Body of pancreas (tissue), 4 donors: ENCODE measurements at regions not wholly inside any gene's neighbourhood (a gene's known extent, or its start where the extent isn't known, plus 50 kb on each side); places are given as distances from the start of the nearest gene placed in this dataset.
A peak's percentile ranks its signal among the peaks of the same experiment; 100 is the strongest.

Experiments
- ATAC-seq: fragments of 150-250 bp; one replicate; pipeline ENCODE4 v1.9.1; 2016
- DNase-seq, 4 donors: peaks; one replicate each; pipeline ENCODE4 v3.0.0-alpha.2; 2019
- H3K27ac ChIP-seq, 4 donors: fragments of 200-600 bp; sonication (generic); 1 replicate in 3 of 4; 2 replicates in 1 of 4; pipeline versions ENCODE4 v1.5.1 to v1.6.1; 2016 to 2019; ENCODE audit warnings: mild to moderate bottlenecking in 1 of 4, mixed read lengths in 1 of 4, moderate library complexity in 1 of 4
- H3K27me3 ChIP-seq, 2 donors: fragments of 200-600 bp; sonication (generic); one replicate each; pipeline ENCODE4 v1.6.0; 2016; ENCODE audit warnings: mild to moderate bottlenecking in 1 of 2
- H3K36me3 ChIP-seq, 2 donors: fragments of 200-600 bp; sonication (generic); replicated peaks in 1 of 2; 2 replicates each; pipeline ENCODE4 v1.5.1; 2016; ENCODE audit warnings: low read depth in 2 of 2; ENCODE audit not compliant: insufficient read depth in 1 of 2
- H3K4me1 ChIP-seq: fragments of 200-600 bp; sonication (generic); one replicate; pipeline ENCODE4 v1.6.0; 2016
- H3K4me3 ChIP-seq, 2 donors: fragments of 200-600 bp; sonication (generic); 1 replicate in 1 of 2; 2 replicates in 1 of 2; pipeline ENCODE4 v1.5.1; 2016 to 2019
- H3K9me3 ChIP-seq, 3 donors: fragments of 200-600 bp; sonication (generic); 1 replicate in 2 of 3; 2 replicates in 1 of 3; pipeline ENCODE4 v1.5.1; 2016
- POLR2A ChIP-seq, 3 donors: fragments of 450-650 bp; IDR thresholded peaks; one replicate each; pipeline ENCODE4 v1.6.1; 2016; ENCODE audit warnings: antibody characterized with exemption in 3 of 3, mild to moderate bottlenecking in 2 of 3
- WGBS, 2 donors: methylation state at CpG; one replicate each; pipeline ENCODE4 v1.1.5; 2017; 5-methylcytosine and 5-hydroxymethylcytosine counted together
- intact Hi-C: fragments of 100-400 bp; cut with DNase I; formaldehyde crosslinking; loops from one replicate; pipeline ENCODE4 v1.15.1; 2023
- TF ChIP-seq, protein P1 (sequence below), 7 experiments: fragments of 450-650 bp in 4 of 7; fragments of 200-600 bp in 3 of 7; sonication (generic) in 3 of 7; IDR thresholded peaks; one replicate each; pipeline ENCODE4 v1.5.1; 2016 to 2019; ENCODE audit warnings: antibody characterized with exemption in 7 of 7

DNA sequence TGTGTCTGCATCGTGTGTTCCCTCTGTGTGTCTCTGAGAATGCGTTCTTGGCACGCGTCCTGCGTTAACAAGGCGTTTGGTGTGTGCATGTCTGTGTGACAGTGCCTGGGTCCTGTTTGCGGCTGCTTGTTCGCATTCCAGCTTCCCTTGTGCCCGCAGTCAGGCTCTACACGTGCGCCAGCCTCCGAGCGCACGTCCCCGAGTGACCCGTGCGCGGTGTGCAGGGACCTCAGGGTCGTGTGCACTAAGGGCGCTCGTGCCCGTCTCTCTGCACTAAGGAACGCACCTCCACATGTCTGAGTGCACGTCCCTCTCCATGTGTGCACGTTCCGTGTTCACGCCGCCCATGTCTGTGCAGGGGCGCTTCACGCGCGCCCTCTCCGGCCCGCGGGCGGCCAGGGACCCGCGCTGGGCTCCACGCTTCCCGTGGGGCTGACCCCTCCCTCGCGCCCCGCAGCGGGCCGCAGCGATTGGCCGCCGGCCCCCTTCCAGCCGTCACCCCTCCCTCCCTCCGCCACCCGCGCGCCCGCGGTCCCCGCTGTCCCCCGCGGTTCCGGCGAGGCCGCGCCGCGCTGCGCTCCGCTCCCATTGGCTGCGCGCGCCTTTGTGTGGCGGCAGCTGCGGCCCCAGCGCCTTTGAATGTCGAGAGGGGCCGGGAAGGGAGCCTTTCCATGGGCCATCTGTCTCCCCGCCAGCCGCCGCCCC, 229.4 kb downstream of the HAUS1 start:
- H3K9me3 ChIP-seq = no peaks in the 10 kb centered on the region
- H3K27me3 ChIP-seq = no peaks in the 10 kb centered on the region
- no peak for TF ChIP-seq POLR2A (IDR thresholded peaks at IDR 0.05)
- TF ChIP-seq, protein P1, sequence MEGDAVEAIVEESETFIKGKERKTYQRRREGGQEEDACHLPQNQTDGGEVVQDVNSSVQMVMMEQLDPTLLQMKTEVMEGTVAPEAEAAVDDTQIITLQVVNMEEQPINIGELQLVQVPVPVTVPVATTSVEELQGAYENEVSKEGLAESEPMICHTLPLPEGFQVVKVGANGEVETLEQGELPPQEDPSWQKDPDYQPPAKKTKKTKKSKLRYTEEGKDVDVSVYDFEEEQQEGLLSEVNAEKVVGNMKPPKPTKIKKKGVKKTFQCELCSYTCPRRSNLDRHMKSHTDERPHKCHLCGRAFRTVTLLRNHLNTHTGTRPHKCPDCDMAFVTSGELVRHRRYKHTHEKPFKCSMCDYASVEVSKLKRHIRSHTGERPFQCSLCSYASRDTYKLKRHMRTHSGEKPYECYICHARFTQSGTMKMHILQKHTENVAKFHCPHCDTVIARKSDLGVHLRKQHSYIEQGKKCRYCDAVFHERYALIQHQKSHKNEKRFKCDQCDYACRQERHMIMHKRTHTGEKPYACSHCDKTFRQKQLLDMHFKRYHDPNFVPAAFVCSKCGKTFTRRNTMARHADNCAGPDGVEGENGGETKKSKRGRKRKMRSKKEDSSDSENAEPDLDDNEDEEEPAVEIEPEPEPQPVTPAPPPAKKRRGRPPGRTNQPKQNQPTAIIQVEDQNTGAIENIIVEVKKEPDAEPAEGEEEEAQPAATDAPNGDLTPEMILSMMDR (IDR thresholded peaks at IDR 0.05) = no peak
- intact Hi-C loops = no loop called here
- H3K4me1 ChIP-seq = peaks cover 20% of the 10 kb centered on the region
- WGBS, 2 donors = 1 to 3% methylated on average over 16 to 74 of the region's 77 CpGs
- ATAC-seq (peak; percentile 56), DNase-seq (peak in 3 of 4 donors; percentile 12 to 51 (median 16))
- no peak overlapping the region for H3K4me3 ChIP-seq
- no peaks in the 10 kb centered on the region for H3K36me3 ChIP-seq
- no peak overlapping the region for H3K27ac ChIP-seq

DNA sequence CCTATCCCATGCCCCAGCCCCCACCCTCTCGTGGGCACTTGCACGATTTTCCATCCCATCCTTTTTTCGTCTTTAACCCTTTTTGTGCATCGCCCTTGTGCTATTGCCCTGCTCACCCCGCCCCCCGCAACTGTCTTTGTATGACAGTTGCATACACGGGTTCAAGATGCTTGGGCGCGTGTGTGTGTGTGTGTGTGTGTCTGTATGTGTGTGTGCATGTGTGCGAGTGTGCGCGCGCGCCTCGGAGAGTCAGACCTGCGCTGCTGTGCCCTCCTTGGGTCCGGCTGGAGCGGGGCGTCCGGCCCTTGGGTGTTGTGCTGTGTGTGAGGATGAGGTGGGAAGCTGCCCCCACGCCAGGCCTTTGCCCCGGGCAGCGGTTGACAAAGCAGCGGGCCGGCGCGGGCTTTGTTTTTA, 230.7 kb downstream of the HAUS1 start:
- ATAC-seq (no peak), DNase-seq (no peak)
- H3K4me3 ChIP-seq = no peak overlapping the region
- no peaks in the 10 kb centered on the region for H3K36me3 ChIP-seq
- no peaks in the 10 kb centered on the region for H3K27me3 ChIP-seq
- intact Hi-C loops = no loop called here
- 5 to 11% methylated on average over 19 to 27 of the region's 27 CpGs for WGBS, 2 donors
- no peak for TF ChIP-seq POLR2A (IDR thresholded peaks at IDR 0.05)
- TF ChIP-seq, protein P1 (IDR thresholded peaks at IDR 0.05) = no peak
- H3K27ac ChIP-seq = no peak overlapping the region
- H3K9me3 ChIP-seq = no peaks in the 10 kb centered on the region
- H3K4me1 ChIP-seq = peaks cover 20% of the 10 kb centered on the region

DNA sequence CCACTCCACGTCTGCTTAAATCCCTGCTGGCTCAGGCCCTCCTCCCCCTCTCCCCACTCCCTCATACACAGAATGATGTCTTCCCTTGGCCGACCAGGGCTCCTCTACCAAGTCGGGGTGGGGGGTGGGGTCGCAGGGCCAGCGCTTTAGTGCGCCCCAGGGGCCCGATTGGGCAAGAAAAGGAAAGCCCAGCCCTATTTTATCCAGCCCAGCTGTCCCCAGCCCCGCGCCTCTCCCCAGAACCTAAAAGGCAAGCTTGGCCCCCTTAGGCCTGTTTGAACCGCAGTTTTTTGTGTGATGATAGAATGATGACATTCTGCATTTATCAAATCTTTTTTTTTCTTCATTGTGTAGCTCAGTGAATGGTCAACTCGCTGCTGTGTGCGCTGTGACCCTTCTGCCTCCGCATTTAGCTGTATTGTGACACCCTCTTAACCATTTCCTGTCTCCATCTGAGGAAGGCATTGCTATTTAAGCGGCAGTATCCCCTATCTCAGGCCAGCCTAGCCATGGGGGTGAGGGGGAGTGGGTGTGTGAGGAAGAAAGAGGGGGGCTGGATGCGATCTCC, 231.4 kb downstream of the HAUS1 start:
- TF ChIP-seq POLR2A (IDR thresholded peaks at IDR 0.05) = no peak
- TF ChIP-seq, protein P1 (IDR thresholded peaks at IDR 0.05) = no peak
- H3K27me3 ChIP-seq = no peaks in the 10 kb centered on the region
- ATAC-seq (no peak), DNase-seq (no peak)
- H3K4me1 ChIP-seq = peaks cover 20% of the 10 kb centered on the region
- H3K27ac ChIP-seq = no peak overlapping the region
- H3K4me3 ChIP-seq = no peak overlapping the region
- H3K9me3 ChIP-seq = no peaks in the 10 kb centered on the region
- whole genome bisulfite sequencing, 2 donors = 35 to 55% methylated on average over 15 of the region's 15 CpGs
- intact Hi-C loops = no loop called here
- no peaks in the 10 kb centered on the region for H3K36me3 ChIP-seq

DNA sequence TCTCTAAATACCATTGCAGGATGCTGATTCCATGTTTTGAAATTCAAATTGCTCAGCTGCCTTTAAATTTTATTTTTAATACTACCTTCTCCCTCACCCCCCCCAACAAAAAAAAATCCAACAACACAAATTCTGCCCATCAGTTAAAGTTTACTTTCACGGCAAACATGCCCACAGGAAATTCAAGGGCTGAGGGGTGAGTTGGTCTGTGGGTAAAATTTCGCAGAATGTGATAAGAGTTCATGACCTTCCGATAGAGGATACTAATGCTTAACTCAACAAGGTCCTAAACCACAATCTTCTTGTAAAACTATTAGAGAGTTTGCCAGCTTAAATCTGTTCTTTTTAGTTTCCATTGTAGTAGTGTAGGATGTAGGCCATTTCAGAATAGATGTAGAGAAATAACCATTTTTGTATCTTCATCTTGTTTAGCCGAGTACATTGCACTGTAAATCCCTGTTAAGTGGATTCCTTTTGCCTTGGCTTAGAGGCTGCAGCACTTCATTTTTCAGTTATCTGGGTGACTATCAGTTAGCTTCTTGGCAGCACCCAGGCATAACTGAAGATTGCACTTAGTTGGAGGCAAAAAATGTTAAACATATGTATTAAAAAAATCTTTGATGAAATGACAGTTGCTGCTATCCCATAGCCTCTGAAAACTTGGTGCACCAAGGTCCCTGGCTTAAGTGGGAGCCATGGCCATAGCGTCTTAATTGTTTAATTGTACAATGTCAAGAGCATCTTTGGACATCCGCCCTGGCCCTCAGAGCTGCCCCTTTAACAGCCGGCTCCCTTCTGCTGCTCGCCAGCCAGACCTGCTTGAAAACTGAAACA, 232.3 kb downstream of the HAUS1 start:
- TF ChIP-seq, protein P1 (IDR thresholded peaks at IDR 0.05) = no peak
- H3K27ac ChIP-seq = no peak overlapping the region
- intact Hi-C loops = no loop called here
- no peak overlapping the region for H3K4me3 ChIP-seq
- H3K9me3 ChIP-seq = no peaks in the 10 kb centered on the region
- H3K27me3 ChIP-seq = no peaks in the 10 kb centered on the region
- ATAC-seq = no peak
- 50 to 51% methylated on average over 8 of the region's 8 CpGs for WGBS, 2 donors
- DNase-seq = no peak
- H3K36me3 ChIP-seq = no peaks in the 10 kb centered on the region
- H3K4me1 ChIP-seq = peaks cover 20% of the 10 kb centered on the region
